Stomach (tissue), 8 donors: ENCODE measurements at regions not wholly inside any gene's neighbourhood (a gene's known extent, or its start where the extent isn't known, plus 50 kb on each side); places are given as distances from the start of the nearest gene placed in this dataset.

ENCODE experiments used
- DNase-seq, 2 donors: peaks; one replicate each; pipeline versions ENCODE4 v3.0.0 to v3.0.0-alpha.2; 2013 to 2019
- H3K27ac ChIP-seq, 5 donors: fragments of 200-600 bp in 4 of 5; sonication (generic) in 4 of 5; one replicate each; pipeline ENCODE4 v1.5.1; 2013 to 2019; ENCODE audit warnings: mild to moderate bottlenecking in 1 of 5, moderate library complexity in 1 of 5
- H3K27me3 ChIP-seq, 3 donors: fragments of 200-600 bp; sonication (generic); one replicate each; pipeline ENCODE4 v1.5.1; 2017 to 2019; ENCODE audit warnings: mixed run types in 1 of 3
- H3K36me3 ChIP-seq, 4 donors: fragments of 200-600 bp; sonication (generic); 1 replicate in 3 of 4; 2 replicates in 1 of 4; pipeline ENCODE4 v1.5.1; 2016 to 2019
- H3K4me1 ChIP-seq, 4 donors: fragments of 200-600 bp; sonication (generic); one replicate each; pipeline ENCODE4 v1.5.1; 2016 to 2019
- H3K4me3 ChIP-seq, 4 donors: fragments of 200-600 bp; sonication (generic) in 3 of 4; one replicate each; pipeline ENCODE4 v1.5.1; 2016 to 2019; ENCODE audit warnings: mild to moderate bottlenecking in 1 of 4
- H3K9me3 ChIP-seq, 4 donors: fragments of 200-600 bp; sonication (generic); one replicate each; pipeline ENCODE4 v1.5.1; 2016 to 2019
- EP300 ChIP-seq: sonication (generic); formaldehyde crosslinking; IDR thresholded peaks from one replicate; pipeline ENCODE4 v1.6.1; 2017; ENCODE audit warnings: antibody characterized with exemption
- POLR2A ChIP-seq, 4 donors: fragments of 450-650 bp; IDR thresholded peaks; one replicate each; pipeline ENCODE4 v1.6.1; 2016; ENCODE audit warnings: antibody characterized with exemption in 4 of 4, control low read depth in 2 of 4, mild to moderate bottlenecking in 1 of 4, moderate library complexity in 1 of 4
- POLR2AphosphoS5 ChIP-seq, 3 donors: sonication (generic); formaldehyde crosslinking; IDR thresholded peaks; one replicate each; pipeline ENCODE4 v1.6.1; 2016; ENCODE audit warnings: antibody characterized with exemption in 3 of 3
- WGBS, 5 donors: extraction: QIAGEN DNeasy Blood & Tissue Kit in 3 of 5; methylation state at CpG; one replicate each; pipeline versions ENCODE4 v1.1.5 to v1.1.7; 2013 to 2018; 5-methylcytosine and 5-hydroxymethylcytosine counted together
- intact Hi-C: fragments of 100-400 bp; cut with DNase I; formaldehyde crosslinking; loops from one replicate; pipeline ENCODE4 v1.15.1; 2023; ENCODE audit warnings: low total_unique reads
- TF ChIP-seq, protein P1 (sequence below), 7 experiments: fragments of 450-650 bp in 4 of 7; fragments of 200-600 bp in 3 of 7; sonication (generic) in 3 of 7; IDR thresholded peaks; one replicate each; pipeline ENCODE4 v1.5.1; 2016 to 2019; ENCODE audit warnings: antibody characterized with exemption in 7 of 7, control low read depth in 2 of 7, mild to moderate bottlenecking in 1 of 7
- donor health status: healthy with polysubstance abuse.
- donor health status: Bipolar disorder and iron deficiency.
- donor health status: healthy.

DNA sequence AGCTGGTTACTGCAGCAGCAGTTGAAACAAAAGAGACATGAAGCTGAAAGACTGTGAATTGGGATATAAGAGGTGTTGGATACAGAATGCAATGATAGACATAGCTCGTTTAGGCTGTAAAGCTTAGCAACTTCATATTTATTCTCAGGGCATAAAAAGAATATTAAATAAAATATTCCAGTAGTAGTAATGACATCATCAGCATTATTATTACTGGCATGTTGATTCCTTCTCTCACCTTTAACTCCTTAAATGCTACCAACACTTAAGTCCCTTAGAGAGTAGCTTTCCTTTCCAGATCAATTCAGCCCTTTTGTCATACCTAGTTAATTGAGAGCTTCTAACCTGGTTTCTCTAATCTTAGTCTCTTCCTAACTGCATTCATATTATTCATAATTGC is 81.4 kb upstream of the STXBP5 start:
- Histone ChIP-seq H3K27me3 (no peaks in the 10 kb centered on the region), H3K9me3 (peaks cover 0 to 9% (median 2%) of the 10 kb centered on the region in 4 donors), H3K36me3 (no peaks in the 10 kb centered on the region), H3K4me1 (no peaks in the 10 kb centered on the region), H3K4me3 (no peak overlapping the region), H3K27ac (no peak overlapping the region)
- intact Hi-C loops = no loop called here
- WGBS, 5 donors = 69 to 92% (median 88%) methylated on average over 1 of the region's 1 CpG
- no peak for TF ChIP-seq POLR2A (IDR thresholded peaks at IDR 0.05)
- TF ChIP-seq POLR2AphosphoS5 (IDR thresholded peaks at IDR 0.05) = no peak
- TF ChIP-seq EP300 = no peak
- TF ChIP-seq, protein P1, sequence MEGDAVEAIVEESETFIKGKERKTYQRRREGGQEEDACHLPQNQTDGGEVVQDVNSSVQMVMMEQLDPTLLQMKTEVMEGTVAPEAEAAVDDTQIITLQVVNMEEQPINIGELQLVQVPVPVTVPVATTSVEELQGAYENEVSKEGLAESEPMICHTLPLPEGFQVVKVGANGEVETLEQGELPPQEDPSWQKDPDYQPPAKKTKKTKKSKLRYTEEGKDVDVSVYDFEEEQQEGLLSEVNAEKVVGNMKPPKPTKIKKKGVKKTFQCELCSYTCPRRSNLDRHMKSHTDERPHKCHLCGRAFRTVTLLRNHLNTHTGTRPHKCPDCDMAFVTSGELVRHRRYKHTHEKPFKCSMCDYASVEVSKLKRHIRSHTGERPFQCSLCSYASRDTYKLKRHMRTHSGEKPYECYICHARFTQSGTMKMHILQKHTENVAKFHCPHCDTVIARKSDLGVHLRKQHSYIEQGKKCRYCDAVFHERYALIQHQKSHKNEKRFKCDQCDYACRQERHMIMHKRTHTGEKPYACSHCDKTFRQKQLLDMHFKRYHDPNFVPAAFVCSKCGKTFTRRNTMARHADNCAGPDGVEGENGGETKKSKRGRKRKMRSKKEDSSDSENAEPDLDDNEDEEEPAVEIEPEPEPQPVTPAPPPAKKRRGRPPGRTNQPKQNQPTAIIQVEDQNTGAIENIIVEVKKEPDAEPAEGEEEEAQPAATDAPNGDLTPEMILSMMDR (IDR thresholded peaks at IDR 0.05) = no peak
- no peak for DNase-seq

DNA sequence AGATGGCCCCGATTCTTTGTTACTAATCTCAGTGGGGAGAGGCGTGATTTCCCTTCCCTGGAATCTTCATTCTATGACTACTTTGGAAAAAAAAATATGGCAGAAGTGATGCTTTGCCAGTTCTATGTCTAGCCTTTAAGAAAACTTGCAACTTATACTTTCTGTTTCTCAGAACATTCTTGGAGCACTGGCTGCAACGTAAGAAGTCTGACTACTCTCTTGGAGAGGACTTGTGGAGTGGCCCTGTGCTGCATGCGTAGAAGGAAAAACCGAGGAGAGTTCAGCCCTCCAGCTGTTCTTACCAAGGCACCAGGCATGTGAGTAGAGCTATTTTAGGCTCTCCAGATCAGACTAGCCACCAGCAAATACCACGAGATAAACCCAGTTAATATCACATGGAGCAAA is 77.6 kb upstream of the STXBP5 start:
- H3K9me3 ChIP-seq = no peaks in the 10 kb centered on the region
- H3K27ac ChIP-seq = no peak overlapping the region
- intact Hi-C loops = no loop called here
- no peaks in the 10 kb centered on the region for H3K36me3 ChIP-seq
- DNase-seq = no peak
- H3K27me3 ChIP-seq = no peaks in the 10 kb centered on the region
- no peaks in the 10 kb centered on the region for H3K4me1 ChIP-seq
- TF ChIP-seq POLR2A (IDR thresholded peaks at IDR 0.05) (no peak), POLR2AphosphoS5 (IDR thresholded peaks at IDR 0.05) (no peak), EP300 (no peak)
- TF ChIP-seq, protein P1 (IDR thresholded peaks at IDR 0.05) = no peak
- H3K4me3 ChIP-seq = no peak overlapping the region
- WGBS, 5 donors = 71 to 86% (median 79%) methylated on average over 6 of the region's 6 CpGs

DNA sequence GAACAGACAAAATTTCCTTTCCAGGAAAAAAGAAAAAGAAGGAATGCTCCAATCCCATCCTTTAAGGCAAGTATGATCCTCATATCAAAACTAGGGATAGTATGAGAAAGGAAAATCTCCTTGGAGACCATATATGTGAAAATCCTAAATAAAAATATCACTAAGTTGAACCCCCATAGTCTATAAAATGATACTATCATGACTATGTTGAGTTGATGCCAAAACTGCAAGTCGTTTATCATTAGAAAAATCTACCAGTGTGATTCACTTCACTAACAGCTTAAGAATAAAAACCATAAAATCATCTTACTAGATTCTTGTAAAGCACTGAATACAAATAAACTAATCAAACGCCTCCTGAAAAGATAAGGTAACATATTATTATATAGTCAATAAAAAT is 76.6 kb upstream of the STXBP5 start:
- Histone ChIP-seq H3K27ac (no peak overlapping the region), H3K4me3 (no peak overlapping the region), H3K36me3 (no peaks in the 10 kb centered on the region), H3K27me3 (no peaks in the 10 kb centered on the region), H3K9me3 (no peaks in the 10 kb centered on the region), H3K4me1 (no peaks in the 10 kb centered on the region)
- no peak for DNase-seq
- intact Hi-C loops = no loop called here
- 50 to 61% (median 53%) methylated on average over 2 of the region's 2 CpGs for WGBS, 5 donors
- no peak for TF ChIP-seq POLR2A (IDR thresholded peaks at IDR 0.05)
- no peak for TF ChIP-seq POLR2AphosphoS5 (IDR thresholded peaks at IDR 0.05)
- TF ChIP-seq, protein P1 (IDR thresholded peaks at IDR 0.05) = no peak
- TF ChIP-seq EP300 = no peak

DNA sequence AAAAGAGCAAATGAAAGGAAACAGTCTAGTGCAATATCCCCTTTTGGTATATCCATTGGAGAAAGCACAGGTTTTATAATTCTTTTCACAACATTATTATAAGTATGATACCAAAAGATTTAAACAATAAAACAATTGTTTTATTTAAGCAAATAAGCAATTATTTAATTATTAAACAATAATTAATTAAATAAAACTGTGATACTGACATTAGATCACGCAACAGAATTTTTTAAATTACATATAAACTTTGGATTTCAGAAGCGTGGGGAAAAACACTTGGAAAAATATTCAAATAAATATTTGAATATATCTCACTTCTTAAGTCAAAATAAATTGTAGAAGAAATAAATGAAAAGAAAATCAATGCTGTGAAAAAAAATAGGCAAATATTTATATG is 76.2 kb upstream of the STXBP5 start:
- Histone ChIP-seq H3K4me1 (no peaks in the 10 kb centered on the region), H3K27ac (no peak overlapping the region), H3K4me3 (no peak overlapping the region), H3K9me3 (no peaks in the 10 kb centered on the region), H3K36me3 (no peaks in the 10 kb centered on the region), H3K27me3 (no peaks in the 10 kb centered on the region)
- no peak for DNase-seq
- WGBS, 5 donors = 91 to 97% (median 95%) methylated on average over 2 of the region's 2 CpGs
- TF ChIP-seq POLR2AphosphoS5 (IDR thresholded peaks at IDR 0.05) (no peak), EP300 (no peak), POLR2A (IDR thresholded peaks at IDR 0.05) (no peak)
- TF ChIP-seq, protein P1 (IDR thresholded peaks at IDR 0.05) = no peak
- intact Hi-C loops = no loop called here
